ENCODE measurements at regions not wholly inside any gene's neighbourhood (a gene's known extent, or its start where the extent isn't known, plus 50 kb on each side); places are given as distances from the start of the nearest gene placed in this dataset.

GRCh38 chr2:54047658-54048057 is 67.8 kb upstream of the ACYP2 start:
- in situ Hi-C loops (cut with MboI) (no loop called here), intact Hi-C loops (cut with micrococcal nuclease; ENCODE audit: unreplicated experiment) (no loop called here)
- POLR2A ChIA-PET: no interaction called here
- RAD21 ChIA-PET (ENCODE audit: unreplicated experiment): no interaction called here
- Histone ChIP-seq H3K36me3 (ENCODE audit: control insufficient read depth in 2 of 2, insufficient read depth in 2 of 2, low read length in 1 of 2) (no peaks in the 10 kb centered on the region), H3K4me1 (ENCODE audit: control insufficient read depth, insufficient read depth, low read length) (peaks cover 2% of the 10 kb centered on the region; the same call in 1 of the 2 replicates), H2AFZ (ENCODE audit: control insufficient read depth, low read depth, low read length) (no peak overlapping the region), H4K20me1 (ENCODE audit: control insufficient read depth, insufficient read depth) (no peaks in the 10 kb centered on the region), H3K9me3 (replicated peaks; ENCODE audit: control insufficient read depth, insufficient read depth, low read length) (peaks cover 1% of the 10 kb centered on the region; the same call in 2 of the 3 replicates), H3K4me3 (no peak overlapping the region), H3K79me2 (ENCODE audit: control insufficient read depth, insufficient read depth, low read length) (no peaks in the 10 kb centered on the region), H3K9ac (ENCODE audit: control insufficient read depth, insufficient read depth, low read length) (no peak overlapping the region), H3K4me2 (ENCODE audit: control insufficient read depth, insufficient read depth) (no peak overlapping the region), H3K27ac (ENCODE audit: control insufficient read depth, insufficient read depth) (no peak overlapping the region), H3K27me3 (replicated peaks in 1 of 2; ENCODE audit: control insufficient read depth in 2 of 2, insufficient read depth in 2 of 2, low read length in 1 of 2) (no peaks in the 10 kb centered on the region)
- ATAC-seq (no peak), DNase-seq (ENCODE audit: low read depth, low spot score) (no peak), FAIRE-seq (no peak)
- TF ChIP-seq BCL11A (IDR thresholded peaks at IDR 0.05; ENCODE audit: low read depth, low read length) (no peak), PML (IDR thresholded peaks at IDR 0.05; ENCODE audit: low read length) (no peak), SPI1 (IDR thresholded peaks at IDR 0.05; ENCODE audit: borderline replicate concordance, insufficient read depth, low read depth, low read length) (no peak), BCLAF1 (IDR thresholded peaks at IDR 0.05) (no peak), ETV6 (conservative IDR thresholded peaks at IDR 0.05 in 1 of 2, IDR thresholded peaks at IDR 0.05 in 1 of 2; ENCODE audit: borderline replicate concordance in 1 of 2, low read depth in 1 of 2) (no peak), NFYA (IDR thresholded peaks at IDR 0.05; ENCODE audit: borderline replicate concordance, low read depth, low read length) (no peak), GABPA (IDR thresholded peaks at IDR 0.05; ENCODE audit: low read depth) (no peak), MTA2 (IDR thresholded peaks at IDR 0.05; ENCODE audit: low read depth) (no peak), ELK1 (IDR thresholded peaks at IDR 0.05; ENCODE audit: low read depth, low read length) (no peak), ZNF384 (IDR thresholded peaks at IDR 0.05; ENCODE audit: borderline replicate concordance, low read depth, low read length) (no peak), BMI1 (IDR thresholded peaks at IDR 0.05; ENCODE audit: borderline replicate concordance) (no peak), TAF1 (IDR thresholded peaks at IDR 0.05; ENCODE audit: borderline replicate concordance, low read depth, low read length) (no peak), ZZZ3 (IDR thresholded peaks at IDR 0.05; ENCODE audit: control insufficient read depth, insufficient read length, low read depth) (no peak), SIX5 (IDR thresholded peaks at IDR 0.05; ENCODE audit: low read depth, low read length, severe bottlenecking) (no peak), ZNF24 (IDR thresholded peaks at IDR 0.05) (no peak), SUPT20H (IDR thresholded peaks at IDR 0.05; ENCODE audit: borderline replicate concordance, control insufficient read depth, low read depth, low read length) (no peak), CBX5 (IDR thresholded peaks at IDR 0.05; ENCODE audit: low read depth) (no peak)
- TF ChIP-seq, protein P1, sequence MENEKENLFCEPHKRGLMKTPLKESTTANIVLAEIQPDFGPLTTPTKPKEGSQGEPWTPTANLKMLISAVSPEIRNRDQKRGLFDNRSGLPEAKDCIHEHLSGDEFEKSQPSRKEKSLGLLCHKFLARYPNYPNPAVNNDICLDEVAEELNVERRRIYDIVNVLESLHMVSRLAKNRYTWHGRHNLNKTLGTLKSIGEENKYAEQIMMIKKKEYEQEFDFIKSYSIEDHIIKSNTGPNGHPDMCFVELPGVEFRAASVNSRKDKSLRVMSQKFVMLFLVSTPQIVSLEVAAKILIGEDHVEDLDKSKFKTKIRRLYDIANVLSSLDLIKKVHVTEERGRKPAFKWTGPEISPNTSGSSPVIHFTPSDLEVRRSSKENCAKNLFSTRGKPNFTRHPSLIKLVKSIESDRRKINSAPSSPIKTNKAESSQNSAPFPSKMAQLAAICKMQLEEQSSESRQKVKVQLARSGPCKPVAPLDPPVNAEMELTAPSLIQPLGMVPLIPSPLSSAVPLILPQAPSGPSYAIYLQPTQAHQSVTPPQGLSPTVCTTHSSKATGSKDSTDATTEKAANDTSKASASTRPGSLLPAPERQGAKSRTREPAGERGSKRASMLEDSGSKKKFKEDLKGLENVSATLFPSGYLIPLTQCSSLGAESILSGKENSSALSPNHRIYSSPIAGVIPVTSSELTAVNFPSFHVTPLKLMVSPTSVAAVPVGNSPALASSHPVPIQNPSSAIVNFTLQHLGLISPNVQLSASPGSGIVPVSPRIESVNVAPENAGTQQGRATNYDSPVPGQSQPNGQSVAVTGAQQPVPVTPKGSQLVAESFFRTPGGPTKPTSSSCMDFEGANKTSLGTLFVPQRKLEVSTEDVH (IDR thresholded peaks at IDR 0.05; ENCODE audit: low read depth, partially characterized antibody): no peak
- 78% methylated on average over 3 of the region's 3 CpGs for WGBS (ENCODE audit: insufficient coverage, insufficient replicate concordance, low lambda C conversion rate, missing lambda C conversion rate)
- CTCF ChIA-PET: no interaction called here
- BruUV-seq (replicated peaks): no TSS peak
- SMC1A ChIA-PET (ENCODE audit: uncharacterized antibody, unreplicated experiment): no interaction called here
